Occipital lobe (tissue), 1 donor: ENCODE measurements at regions not wholly inside any gene's neighbourhood (a gene's known extent, or its start where the extent isn't known, plus 50 kb on each side); places are given as distances from the start of the nearest gene placed in this dataset.

ENCODE experiments used
- DNase-seq: peaks from one replicate; lab custom pipeline; 2025; lab: John Stamatoyannopoulos, UW

DNA sequence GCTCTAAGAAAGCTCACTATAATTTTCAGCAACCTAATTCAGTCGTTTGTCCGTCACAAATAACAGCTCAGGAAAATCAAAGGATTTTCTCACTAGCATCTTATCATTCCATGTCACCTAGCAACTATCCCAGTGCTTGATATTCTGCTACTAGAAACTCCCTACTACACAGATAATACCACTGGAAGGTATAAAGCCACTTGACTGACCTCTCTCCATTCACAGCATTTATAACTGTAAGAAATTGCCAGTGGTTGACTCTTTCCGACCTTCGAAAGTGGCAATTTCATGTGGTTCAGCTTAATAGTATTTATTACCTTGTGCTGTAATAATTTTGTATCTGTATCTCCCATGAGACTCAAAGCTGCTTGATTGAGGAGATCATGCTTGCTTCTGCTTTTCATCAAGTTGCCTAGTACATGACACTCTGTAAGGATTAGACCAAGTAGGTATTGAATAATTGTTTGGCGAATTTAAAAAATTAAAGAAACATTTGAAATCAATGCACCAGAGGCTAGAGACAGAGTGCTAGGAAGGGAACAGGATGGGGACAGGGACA lies 79.6 kb upstream of the TACR1 start:
- DNase-seq: no peak

DNA sequence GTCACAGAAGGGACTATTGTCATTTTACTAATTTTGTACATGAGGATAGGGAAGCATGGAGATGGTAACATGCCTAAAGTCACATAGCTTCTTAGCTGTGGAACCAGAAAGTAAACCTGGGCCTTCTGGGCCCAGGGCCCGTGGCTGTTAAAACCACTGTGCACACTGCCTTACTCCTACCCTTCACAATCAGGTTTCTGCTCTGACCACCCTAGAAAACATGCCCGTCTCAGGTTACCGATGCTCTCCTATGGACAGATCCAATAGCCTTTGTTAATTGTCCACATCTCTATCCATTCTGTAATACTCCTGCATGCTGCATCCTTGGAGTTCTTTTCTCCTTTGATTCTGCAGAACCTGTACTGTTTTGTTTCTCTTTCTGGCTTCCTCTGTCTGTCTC lies 79.0 kb upstream of the TACR1 start:
- DNase-seq: no peak

DNA sequence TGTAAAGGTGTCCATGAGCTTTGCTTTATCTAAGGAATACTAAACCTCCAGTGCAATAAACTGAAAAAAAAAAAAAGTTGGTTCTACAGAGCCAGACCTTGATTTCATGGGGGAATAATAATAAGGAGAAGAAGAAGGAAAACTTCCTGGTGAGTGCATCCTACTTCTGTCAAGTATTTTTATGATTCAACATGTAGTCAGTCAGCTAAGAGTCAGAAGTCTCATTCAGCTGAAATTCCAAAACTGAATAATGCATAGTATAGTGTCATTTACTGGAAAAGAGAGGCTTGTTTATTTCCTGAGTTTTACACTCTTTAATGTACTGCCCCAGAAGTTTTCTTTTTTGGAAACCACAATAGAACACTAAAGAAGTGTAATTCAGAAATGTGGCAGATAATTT lies 77.8 kb upstream of the TACR1 start:
- no peak for DNase-seq

DNA sequence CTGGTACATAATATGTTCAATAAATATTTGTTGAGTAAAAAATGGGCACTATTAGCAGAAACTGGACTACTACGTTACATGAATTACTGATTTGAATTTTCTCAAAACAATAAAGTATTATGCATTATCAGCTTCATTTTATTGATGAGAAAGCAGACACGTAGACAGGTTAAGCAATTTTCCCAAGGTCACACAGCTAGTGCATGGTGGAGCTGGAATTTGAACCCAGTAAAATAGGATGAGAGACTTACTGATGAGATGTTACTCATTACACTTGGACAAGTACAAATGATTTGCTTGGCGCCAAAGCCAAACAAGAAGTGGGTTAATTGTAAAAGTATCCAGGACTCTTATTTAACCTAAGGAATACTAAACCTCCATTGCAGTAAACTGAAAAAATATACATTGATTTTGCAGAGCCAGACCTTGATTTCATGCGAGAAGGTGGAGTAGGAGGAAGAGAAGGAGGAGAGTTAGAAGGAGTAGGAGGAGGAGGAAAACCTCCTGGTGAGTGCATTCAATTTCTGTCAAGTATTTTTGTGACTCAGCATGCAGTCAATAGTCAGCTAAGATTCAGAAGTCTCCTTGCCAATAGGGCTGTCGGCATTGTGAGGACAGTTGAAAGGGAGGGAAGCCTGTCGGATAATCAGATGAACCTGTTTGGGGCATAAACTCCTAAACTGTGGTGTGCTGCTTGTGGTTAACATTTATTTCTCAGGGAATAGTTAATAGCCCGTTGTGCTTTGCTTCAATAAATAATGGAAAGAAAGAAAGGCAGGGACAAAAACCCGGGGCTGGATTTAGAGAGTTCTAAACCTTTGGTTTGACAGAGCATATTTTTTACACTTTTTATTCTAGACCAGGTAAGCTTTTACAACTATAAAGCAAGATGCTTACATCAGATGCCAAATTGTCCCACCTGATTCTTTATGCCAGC lies 77.0 kb upstream of the TACR1 start:
- no peak for DNase-seq

DNA sequence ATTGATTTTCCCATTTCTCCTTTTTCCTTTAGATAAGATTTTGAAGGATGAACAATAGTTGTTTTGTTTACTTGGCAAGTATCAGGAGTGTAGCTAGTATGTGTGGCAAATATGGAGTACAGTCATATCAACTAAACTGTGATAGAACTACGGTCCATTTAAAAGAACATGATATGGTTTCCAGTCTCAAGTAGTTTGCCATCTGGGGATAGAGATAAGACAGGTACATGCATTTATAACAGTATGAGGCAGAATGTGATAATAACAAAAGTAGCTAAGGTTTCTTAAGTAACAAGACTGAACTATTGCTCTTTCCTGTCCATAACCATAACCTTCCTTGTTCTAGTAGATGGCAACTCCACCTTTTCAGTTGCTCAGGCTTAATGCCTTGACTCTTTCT lies 75.6 kb upstream of the TACR1 start:
- DNase-seq: no peak

DNA sequence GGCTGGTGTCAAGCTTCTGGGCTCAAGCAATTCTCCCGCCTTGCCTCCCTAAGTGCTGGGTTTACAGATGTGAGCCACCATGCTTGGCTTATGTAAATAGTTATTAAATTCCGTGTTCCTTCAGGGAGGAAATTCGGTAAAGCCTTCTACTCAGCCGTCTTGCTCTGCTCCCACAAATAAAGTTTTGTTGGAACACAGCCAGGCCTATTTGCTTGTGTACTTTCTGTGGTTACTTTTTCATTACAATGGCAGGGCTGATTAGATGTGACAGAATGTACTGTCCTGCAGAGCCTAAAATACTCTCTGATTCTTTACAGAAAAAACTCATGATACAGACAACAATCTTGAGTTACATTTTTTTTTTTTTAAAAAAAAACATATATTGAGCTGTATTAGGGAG lies 68.8 kb upstream of the TACR1 start:
- DNase-seq: no peak

DNA sequence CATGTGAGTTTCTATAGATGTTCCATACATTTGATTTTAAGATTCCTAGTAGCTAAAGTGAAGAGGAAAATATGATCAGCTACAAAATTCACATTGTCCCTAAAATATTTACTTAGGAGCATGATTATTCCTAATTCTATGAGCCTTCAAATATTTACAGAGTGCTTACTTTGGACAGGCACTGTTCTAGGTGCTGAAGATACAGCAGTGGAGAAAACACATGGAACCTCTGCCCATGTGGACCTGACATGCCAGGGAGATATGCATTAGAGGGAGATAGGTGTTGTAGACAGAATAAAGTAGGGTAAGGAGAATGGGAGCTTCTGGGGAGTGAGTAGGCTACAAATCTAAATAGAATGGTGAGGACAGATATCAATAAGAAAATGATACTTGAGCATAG lies 62.6 kb upstream of the TACR1 start:
- DNase-seq: no peak

DNA sequence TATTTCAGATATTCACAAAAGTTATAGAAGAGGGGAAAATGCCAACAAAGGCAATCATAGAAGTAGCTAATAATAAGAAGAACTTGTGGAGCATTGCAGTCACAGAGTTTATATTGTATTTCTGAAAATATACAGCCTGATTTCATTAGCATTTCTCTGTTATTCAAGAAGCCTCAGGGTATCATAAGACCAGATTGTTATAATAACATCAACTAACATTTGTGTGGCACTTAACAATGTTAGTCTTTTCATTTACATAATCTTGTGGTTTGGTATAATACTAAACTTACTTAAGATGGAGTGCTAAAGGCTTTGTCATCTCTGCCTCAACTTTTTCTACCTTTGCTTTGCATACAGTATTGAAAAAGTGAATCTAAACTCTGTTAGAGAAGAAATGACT lies 61.6 kb upstream of the TACR1 start:
- DNase-seq: no peak

DNA sequence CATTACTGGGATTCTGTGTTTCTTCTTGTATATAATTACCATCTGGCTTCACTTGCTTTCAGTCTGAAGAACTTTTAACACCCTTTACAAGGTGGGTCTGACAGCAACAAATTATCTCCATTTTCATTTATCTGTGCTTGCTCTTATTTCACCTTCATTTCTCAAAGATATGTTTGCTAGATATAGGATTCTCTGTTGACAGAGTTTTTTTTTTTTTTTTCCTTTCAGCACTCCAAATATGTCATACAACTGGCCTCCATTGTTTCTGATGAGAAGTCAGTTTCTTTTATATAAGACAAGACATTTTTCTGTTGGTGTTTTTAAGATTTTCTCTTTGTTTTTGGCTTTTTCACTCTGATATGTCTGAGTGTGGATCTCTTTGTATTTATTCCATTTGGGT lies 59.3 kb upstream of the TACR1 start:
- no peak for DNase-seq

DNA sequence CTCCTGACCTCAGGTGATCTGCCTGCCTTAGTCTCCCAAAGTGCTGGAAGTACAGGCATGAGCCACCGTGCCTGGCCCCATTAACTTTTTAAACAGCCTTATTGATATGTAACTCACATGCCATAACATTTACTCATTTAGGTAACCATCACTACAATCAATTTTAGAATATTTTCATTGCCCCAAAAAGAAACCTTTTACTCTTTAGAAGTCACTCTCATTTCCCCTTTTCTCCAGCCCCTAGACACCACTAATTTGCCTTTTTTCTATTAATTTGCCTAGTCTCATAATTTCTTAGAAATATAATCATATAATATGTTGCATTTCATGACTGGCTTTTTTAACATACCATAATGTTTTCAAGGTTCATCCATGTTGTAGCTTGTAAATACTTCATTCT lies 57.2 kb upstream of the TACR1 start:
- DNase-seq: no peak

DNA sequence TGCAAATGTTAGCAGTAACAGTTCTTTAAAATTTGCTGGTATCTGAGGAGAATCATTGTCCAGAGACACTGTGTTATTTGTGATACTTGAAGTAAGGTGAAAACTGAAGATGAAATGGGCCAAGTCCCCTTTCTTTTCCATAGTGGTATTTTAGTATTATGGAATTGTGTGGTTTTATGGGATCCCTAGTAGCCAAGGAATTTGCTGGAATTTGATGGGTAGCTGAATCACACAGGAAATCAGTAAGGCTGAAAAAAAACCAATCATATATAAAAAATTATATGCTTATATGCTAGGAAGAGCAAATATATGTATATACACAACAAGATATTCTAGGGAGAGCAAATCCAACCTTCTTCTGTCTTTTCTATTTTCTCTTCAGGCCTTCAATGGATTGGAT lies 54.2 kb upstream of the TACR1 start:
- no peak for DNase-seq

DNA sequence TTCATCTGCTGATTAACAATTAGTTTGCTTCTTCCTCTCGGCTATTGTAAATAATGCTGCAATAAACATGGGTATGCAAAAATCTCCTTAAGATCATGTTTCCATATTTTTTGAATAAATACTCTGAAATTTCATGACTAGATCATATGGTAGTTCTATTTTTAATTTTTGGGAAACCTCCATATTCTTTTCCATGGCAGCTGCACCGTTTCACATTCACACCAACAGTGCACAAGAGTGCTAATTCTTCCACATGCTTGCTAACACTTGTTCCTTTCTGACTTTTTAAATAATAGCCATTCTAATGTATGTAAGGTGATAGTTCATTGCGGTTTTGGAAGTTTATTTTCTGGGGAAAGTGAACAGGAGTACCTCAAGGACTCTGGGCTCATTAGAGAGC lies 52.6 kb upstream of the TACR1 start:
- DNase-seq: no peak
